NCI-H526 (cell line): ENCODE measurements at regions not wholly inside any gene's neighbourhood (a gene's known extent, or its start where the extent isn't known, plus 50 kb on each side); places are given as distances from the start of the nearest gene placed in this dataset.

Experiments
- DNase-seq, 2 experiments: peaks; one replicate each; lab custom pipeline; 2025; lab: John Stamatoyannopoulos, UW

- DNase-seq: no peak
Measured at GRCh38 chr4:27267970-27268355, 407.3 kb downstream of the STIM2 start.

- DNase-seq: no peak
Measured at GRCh38 chr4:27270435-27270834, 409.8 kb downstream of the STIM2 start.

- DNase-seq: no peak
Measured at GRCh38 chr4:27271555-27271954, 410.9 kb downstream of the STIM2 start.

- DNase-seq: no peak
Measured at GRCh38 chr4:27272217-27272616, 411.6 kb downstream of the STIM2 start.

GRCh38 chr4:27276307-27277073 is 415.8 kb downstream of the STIM2 start:
- no peak for DNase-seq

- DNase-seq: no peak
Measured at GRCh38 chr4:27278615-27279375, 418.2 kb downstream of the STIM2 start.

GRCh38 chr4:27288496-27288895 is 427.9 kb downstream of the STIM2 start:
- no peak for DNase-seq

- no peak for DNase-seq
Measured at GRCh38 chr4:27289704-27290103, 429.1 kb downstream of the STIM2 start.

- no peak for DNase-seq
Measured at GRCh38 chr4:27293831-27294230, 433.2 kb downstream of the STIM2 start.

GRCh38 chr4:27304751-27305150 is 444.1 kb downstream of the STIM2 start:
- no peak for DNase-seq

- no peak for DNase-seq
Measured at GRCh38 chr4:27305246-27305645, 444.6 kb downstream of the STIM2 start.

- no peak for DNase-seq
Measured at GRCh38 chr4:27308379-27308778, 447.7 kb downstream of the STIM2 start.

- no peak for DNase-seq
Measured at GRCh38 chr4:27315625-27316024, 455.0 kb downstream of the STIM2 start.

- no peak for DNase-seq
Measured at GRCh38 chr4:27316176-27316575, 455.5 kb downstream of the STIM2 start.

- peak in 1 of 2 experiments; percentile 53 for DNase-seq
Measured at GRCh38 chr4:27318740-27319139, 458.1 kb downstream of the STIM2 start.

- no peak for DNase-seq
Measured at GRCh38 chr4:27326991-27327390, 466.4 kb downstream of the STIM2 start.

- DNase-seq: no peak
Measured at GRCh38 chr4:27327421-27328181, 467.0 kb downstream of the STIM2 start.

- no peak for DNase-seq
Measured at GRCh38 chr4:27338530-27338929, 477.9 kb downstream of the STIM2 start.

- no peak for DNase-seq
Measured at GRCh38 chr4:27343411-27343810, 482.8 kb downstream of the STIM2 start.

- DNase-seq: no peak
Measured at GRCh38 chr4:27350161-27350560, 489.5 kb downstream of the STIM2 start.

GRCh38 chr4:27357283-27357682 is 496.6 kb downstream of the STIM2 start:
- no peak for DNase-seq

- no peak for DNase-seq
Measured at GRCh38 chr4:27358269-27358668, 497.6 kb downstream of the STIM2 start.

GRCh38 chr4:27360131-27360530 is 499.5 kb downstream of the STIM2 start:
- no peak for DNase-seq
